ENCODE measurements at regions not wholly inside any gene's neighbourhood (a gene's known extent, or its start where the extent isn't known, plus 50 kb on each side); places are given as distances from the start of the nearest gene placed in this dataset.

GRCh38 chr2:16420421-16420820, 245.2 kb downstream of the CYRIA start:
- no peak for TF ChIP-seq TAF1 (IDR thresholded peaks at IDR 0.05; ENCODE audit: borderline replicate concordance, insufficient read depth, low read length)
- no peak for TF ChIP-seq SIN3A (IDR thresholded peaks at IDR 0.05; ENCODE audit: borderline replicate concordance, insufficient read depth, low read length)
- TF ChIP-seq REST (IDR thresholded peaks at IDR 0.05; ENCODE audit: insufficient read depth in 1 of 2, low read depth in 2 of 2, low read length in 2 of 2), result no peak
- TF ChIP-seq POLR2AphosphoS5 (IDR thresholded peaks at IDR 0.05; ENCODE audit: low read depth, low read length), result no peak
- no peak for TF ChIP-seq FOXP2 (optimal IDR thresholded peaks at IDR 0.05; ENCODE audit: borderline replicate concordance, extremely low read depth, extremely low read length, insufficient read depth)

GRCh38 chr2:16417726-16418125, 247.9 kb downstream of the CYRIA start:
- TF ChIP-seq FOXP2 (optimal IDR thresholded peaks at IDR 0.05; ENCODE audit: borderline replicate concordance, extremely low read depth, extremely low read length, insufficient read depth) (no peak), POLR2AphosphoS5 (IDR thresholded peaks at IDR 0.05; ENCODE audit: low read depth, low read length) (no peak), SIN3A (IDR thresholded peaks at IDR 0.05; ENCODE audit: borderline replicate concordance, insufficient read depth, low read length) (no peak), TAF1 (IDR thresholded peaks at IDR 0.05; ENCODE audit: borderline replicate concordance, insufficient read depth, low read length) (no peak), REST (IDR thresholded peaks at IDR 0.05; ENCODE audit: insufficient read depth in 1 of 2, low read depth in 2 of 2, low read length in 2 of 2) (no peak)

DNA sequence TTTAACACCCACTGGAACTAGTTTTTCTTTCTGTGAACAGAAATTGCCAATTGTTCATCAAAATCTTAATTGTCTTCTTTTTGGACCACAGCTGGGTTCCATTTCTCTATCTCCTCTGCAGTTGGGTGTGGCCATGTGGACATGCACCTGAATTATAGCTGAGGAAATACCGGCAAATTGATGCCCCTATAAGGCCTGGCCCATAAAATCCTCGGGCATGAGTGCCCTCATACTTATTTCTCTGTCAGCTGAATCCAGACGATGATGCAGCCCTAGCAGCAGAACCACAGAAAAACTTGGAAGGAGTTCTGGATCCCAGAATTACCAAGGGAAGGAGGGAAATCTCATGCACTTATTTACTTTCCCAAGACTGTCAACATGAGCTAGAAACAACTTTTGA, 249.0 kb downstream of the CYRIA start:
- no peak for TF ChIP-seq SIN3A (IDR thresholded peaks at IDR 0.05; ENCODE audit: borderline replicate concordance, insufficient read depth, low read length)
- no peak for TF ChIP-seq REST (IDR thresholded peaks at IDR 0.05; ENCODE audit: insufficient read depth in 1 of 2, low read depth in 2 of 2, low read length in 2 of 2)
- no peak for TF ChIP-seq POLR2AphosphoS5 (IDR thresholded peaks at IDR 0.05; ENCODE audit: low read depth, low read length)
- no peak for TF ChIP-seq TAF1 (IDR thresholded peaks at IDR 0.05; ENCODE audit: borderline replicate concordance, insufficient read depth, low read length)
- no peak for TF ChIP-seq FOXP2 (optimal IDR thresholded peaks at IDR 0.05; ENCODE audit: borderline replicate concordance, extremely low read depth, extremely low read length, insufficient read depth)

GRCh38 chr2:16413947-16414346, 251.7 kb downstream of the CYRIA start:
- TF ChIP-seq TAF1 (IDR thresholded peaks at IDR 0.05; ENCODE audit: borderline replicate concordance, insufficient read depth, low read length) (no peak), POLR2AphosphoS5 (IDR thresholded peaks at IDR 0.05; ENCODE audit: low read depth, low read length) (no peak), FOXP2 (optimal IDR thresholded peaks at IDR 0.05; ENCODE audit: borderline replicate concordance, extremely low read depth, extremely low read length, insufficient read depth) (no peak), REST (IDR thresholded peaks at IDR 0.05; ENCODE audit: insufficient read depth in 1 of 2, low read depth in 2 of 2, low read length in 2 of 2) (no peak)

- TF ChIP-seq POLR2AphosphoS5 (IDR thresholded peaks at IDR 0.05; ENCODE audit: low read depth, low read length) (no peak), REST (IDR thresholded peaks at IDR 0.05; ENCODE audit: insufficient read depth in 1 of 2, low read depth in 2 of 2, low read length in 2 of 2) (no peak), FOXP2 (optimal IDR thresholded peaks at IDR 0.05; ENCODE audit: borderline replicate concordance, extremely low read depth, extremely low read length, insufficient read depth) (no peak), TAF1 (IDR thresholded peaks at IDR 0.05; ENCODE audit: borderline replicate concordance, insufficient read depth, low read length) (no peak), SIN3A (IDR thresholded peaks at IDR 0.05; ENCODE audit: borderline replicate concordance, insufficient read depth, low read length) (no peak)
Observed at GRCh38 chr2:16413285-16413684, 252.3 kb downstream of the CYRIA start.
